HG03280 (cell line): ENCODE measurements at regions not wholly inside any gene's neighbourhood (a gene's known extent, or its start where the extent isn't known, plus 50 kb on each side); places are given as distances from the start of the nearest gene placed in this dataset.
A peak's percentile ranks its signal among the peaks of the same experiment; 100 is the strongest.
"Not testable (repeated sequence)": the region's sequence is repeated elsewhere in the genome, so short reads cannot be mapped to it uniquely, and the experiment has no call there.

Experiments
- ATAC-seq: cut with Tn5 transposase; IDR thresholded peaks from one replicate; pipeline ENCODE4 v1.9.1; 2021; ENCODE audit warnings: mild to moderate bottlenecking, moderate library complexity; ENCODE audit not compliant: unreplicated experiment

GRCh38 chr2:57674743-57675142 is 371.9 kb upstream of the VRK2 start:
- no peak for ATAC-seq

GRCh38 chr2:57677296-57677695 is 369.3 kb upstream of the VRK2 start:
- ATAC-seq = no peak

- no peak for ATAC-seq
These were observed 365.0 kb upstream of the VRK2 start for GRCh38 chr2:57681650-57682049.

- no peak for ATAC-seq
These were observed 361.6 kb upstream of the VRK2 start for GRCh38 chr2:57685032-57685431.

- ATAC-seq = no peak
These were observed 354.2 kb upstream of the VRK2 start for GRCh38 chr2:57692395-57692794.

- ATAC-seq = no peak
These were observed 353.4 kb upstream of the VRK2 start for GRCh38 chr2:57693177-57693576.

GRCh38 chr2:57693965-57694364 is 352.6 kb upstream of the VRK2 start:
- ATAC-seq = no peak

GRCh38 chr2:57696016-57696415 is 350.6 kb upstream of the VRK2 start:
- no peak for ATAC-seq

GRCh38 chr2:57698392-57698791 is 348.2 kb upstream of the VRK2 start:
- no peak for ATAC-seq

- no peak for ATAC-seq
These were observed 347.6 kb upstream of the VRK2 start for GRCh38 chr2:57698935-57699449.

GRCh38 chr2:57701391-57701791 is 345.2 kb upstream of the VRK2 start:
- no peak for ATAC-seq

- ATAC-seq = no peak
These were observed 343.2 kb upstream of the VRK2 start for GRCh38 chr2:57703407-57703806.

- not testable (repeated sequence) for ATAC-seq
These were observed 338.8 kb upstream of the VRK2 start for GRCh38 chr2:57707794-57708193.

- no peak for ATAC-seq
These were observed 334.6 kb upstream of the VRK2 start for GRCh38 chr2:57711991-57712390.

GRCh38 chr2:57720728-57721627 is 325.6 kb upstream of the VRK2 start:
- ATAC-seq = peak; percentile 98

- no peak for ATAC-seq
These were observed 321.2 kb upstream of the VRK2 start for GRCh38 chr2:57725337-57725947.

- ATAC-seq = no peak
These were observed 320.3 kb upstream of the VRK2 start for GRCh38 chr2:57726294-57726693.

GRCh38 chr2:57728691-57729090 is 317.9 kb upstream of the VRK2 start:
- no peak for ATAC-seq

GRCh38 chr2:57733956-57734355 is 312.6 kb upstream of the VRK2 start:
- ATAC-seq = no peak

- no peak for ATAC-seq
These were observed 305.7 kb upstream of the VRK2 start for GRCh38 chr2:57740891-57741290.

GRCh38 chr2:57753636-57754035 is 293.0 kb upstream of the VRK2 start:
- no peak for ATAC-seq

GRCh38 chr2:57758686-57759085 is 287.9 kb upstream of the VRK2 start:
- no peak for ATAC-seq
